HG03460 (cell line): ENCODE measurements at regions not wholly inside any gene's neighbourhood (a gene's known extent, or its start where the extent isn't known, plus 50 kb on each side); places are given as distances from the start of the nearest gene placed in this dataset.
"Not testable (repeated sequence)": the region's sequence is repeated elsewhere in the genome, so short reads cannot be mapped to it uniquely, and the experiment has no call there.

ENCODE experiments used
- ATAC-seq: cut with Tn5 transposase; IDR thresholded peaks from one replicate; pipeline ENCODE4 v1.9.1; 2021; ENCODE audit not compliant: unreplicated experiment

DNA sequence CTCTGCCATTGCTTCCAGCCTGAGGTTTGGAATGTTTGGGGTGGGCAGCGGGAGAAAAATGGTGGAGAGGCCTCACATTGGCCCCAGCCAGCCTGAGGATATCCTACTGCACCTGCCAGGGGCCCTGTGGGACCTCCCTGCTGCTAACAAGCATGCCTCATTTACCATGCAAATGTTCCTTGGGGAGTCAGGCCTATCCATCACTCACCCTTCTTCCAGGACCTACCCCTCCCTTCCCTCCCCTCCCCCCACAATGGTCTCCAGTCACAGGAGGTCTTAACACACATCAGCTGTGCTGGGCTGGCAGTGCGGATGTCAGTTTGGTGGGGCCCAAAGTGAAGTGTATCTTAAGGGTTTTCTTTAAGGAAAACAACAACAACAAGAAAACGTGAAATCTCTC is 139.2 kb downstream of the SHOX start:
- ATAC-seq, result no peak

DNA sequence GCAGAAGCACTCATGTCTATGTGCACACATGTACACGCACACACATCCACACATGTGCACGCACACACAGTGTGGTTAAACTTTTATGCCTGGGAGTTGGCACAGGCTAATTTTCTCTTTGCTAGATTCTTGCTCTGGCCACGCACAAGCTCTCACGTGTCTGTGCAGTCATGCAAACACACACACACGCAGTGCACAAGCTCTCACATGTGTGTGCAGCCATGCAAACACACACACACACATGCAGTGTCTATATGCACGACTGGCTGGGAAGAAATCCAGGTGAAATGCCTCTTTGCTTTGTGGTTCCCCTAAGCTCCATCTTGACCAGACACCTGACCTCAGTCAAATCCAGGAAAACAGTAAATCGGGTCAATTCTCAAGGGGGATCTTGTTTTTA is 138.0 kb downstream of the SHOX start:
- ATAC-seq, result no peak

DNA sequence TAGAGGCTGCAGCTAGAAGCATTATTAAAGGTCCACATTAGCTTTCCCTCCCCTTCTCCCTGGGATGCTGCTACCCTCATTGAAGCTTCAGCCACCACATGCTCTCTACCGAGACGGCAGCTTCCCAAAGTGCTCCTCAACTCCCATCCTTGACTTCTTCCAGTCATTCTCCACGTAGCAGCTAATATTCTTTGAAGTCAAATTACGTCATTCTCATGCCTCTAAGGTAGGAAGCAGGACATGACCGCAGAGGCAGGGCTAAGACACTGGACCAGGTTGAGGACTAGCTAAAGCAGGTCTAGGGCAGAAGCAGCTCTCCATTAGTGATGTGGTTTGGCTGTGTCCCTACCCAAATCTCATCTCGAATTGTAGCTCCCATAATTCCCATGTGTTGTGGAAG is 128.3 kb downstream of the SHOX start:
- no peak for ATAC-seq

DNA sequence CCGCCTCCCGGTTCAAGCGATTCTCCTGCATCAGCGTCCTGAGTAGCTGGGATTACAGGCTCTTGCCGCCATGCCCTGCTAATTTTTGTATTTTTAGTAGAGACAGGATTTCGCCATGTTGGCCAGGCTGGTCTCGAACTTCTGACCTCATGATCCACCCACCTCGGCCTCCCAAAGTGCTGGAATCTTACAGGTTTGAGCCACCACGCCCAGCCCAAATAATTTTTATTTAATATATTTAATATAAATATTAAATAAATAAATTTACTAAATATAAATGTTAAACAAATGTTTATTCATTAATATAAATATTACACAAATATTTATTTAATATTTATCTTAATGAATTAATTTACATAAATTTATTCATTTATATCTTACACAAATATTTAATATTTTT is 120.2 kb downstream of the SHOX start:
- ATAC-seq, result no peak

DNA sequence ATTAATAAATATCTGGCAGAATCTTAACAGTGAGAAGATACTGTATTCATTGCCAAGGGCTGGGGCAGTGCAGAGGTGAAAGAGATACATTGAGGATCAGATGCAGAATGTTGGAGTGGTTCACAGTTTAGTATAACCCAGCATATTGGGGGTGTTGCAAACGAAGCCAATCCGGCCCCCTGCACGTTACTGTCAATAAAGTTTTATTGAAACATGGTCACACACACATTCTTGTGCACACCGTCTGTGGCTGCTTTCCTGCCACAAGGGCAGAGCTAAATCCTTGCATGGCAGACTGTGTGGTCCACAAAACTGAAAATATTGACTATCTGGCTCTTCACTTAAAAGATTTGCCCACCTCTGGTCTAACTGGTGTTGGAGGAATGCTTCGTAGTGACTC is 119.7 kb downstream of the SHOX start:
- ATAC-seq, result no peak

DNA sequence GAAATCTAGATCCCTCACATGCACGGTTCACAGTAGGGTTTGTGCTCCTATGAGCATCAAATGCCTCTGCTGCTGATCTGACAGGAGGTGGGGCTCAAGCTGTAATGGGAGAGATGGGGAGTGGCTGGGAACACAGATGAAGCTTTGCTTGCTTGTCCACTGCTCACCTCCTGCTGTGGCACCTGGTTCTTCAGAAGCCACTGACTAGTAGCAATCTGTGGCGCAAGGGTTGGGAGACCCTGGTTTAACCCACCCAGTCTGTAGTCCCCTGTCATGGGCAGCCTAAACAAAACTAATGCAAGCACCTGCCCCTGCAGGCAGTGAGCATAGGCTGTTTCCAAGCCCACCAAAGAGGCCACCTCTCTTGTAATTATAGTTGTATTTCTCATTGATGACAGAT is 116.6 kb downstream of the SHOX start:
- ATAC-seq, result no peak

DNA sequence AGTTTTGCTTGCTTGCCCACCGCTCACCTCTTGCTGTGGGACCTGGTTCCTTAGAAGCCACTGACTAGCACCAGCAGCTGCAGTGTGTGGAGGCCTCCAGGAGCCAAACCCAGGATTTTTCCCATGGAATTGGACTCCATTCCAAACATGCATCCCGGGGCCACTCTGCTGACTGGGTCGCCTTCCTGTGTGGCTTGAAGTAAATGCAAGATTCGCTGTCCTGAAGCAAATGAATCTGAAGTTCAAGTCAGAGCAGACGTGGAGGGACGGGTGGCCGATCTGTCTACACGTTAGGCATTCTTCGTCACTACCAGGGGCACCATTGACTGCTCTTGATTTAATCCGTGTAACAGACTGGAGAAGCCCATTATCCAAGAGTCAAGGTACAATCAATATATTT is 109.0 kb downstream of the SHOX start:
- no peak for ATAC-seq

DNA sequence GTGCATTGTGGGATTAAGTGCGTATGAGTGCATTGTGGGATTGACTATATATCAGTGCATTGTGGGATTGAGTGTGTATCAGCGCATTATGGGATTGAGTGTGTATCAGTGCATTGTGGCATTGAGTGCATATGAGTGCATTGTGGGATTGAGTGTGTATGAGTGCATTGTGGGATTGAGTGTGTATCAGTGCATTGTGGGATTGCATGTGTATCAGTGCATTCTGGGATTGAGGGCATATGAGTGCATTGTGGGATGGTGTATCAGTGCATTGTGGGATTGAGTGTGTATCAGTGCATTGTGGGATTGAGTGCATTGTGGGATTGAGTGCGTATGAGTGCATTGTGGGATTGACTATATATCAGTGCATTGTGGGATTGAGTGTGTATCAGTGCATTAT is 106.4 kb downstream of the SHOX start:
- not testable (repeated sequence) for ATAC-seq

DNA sequence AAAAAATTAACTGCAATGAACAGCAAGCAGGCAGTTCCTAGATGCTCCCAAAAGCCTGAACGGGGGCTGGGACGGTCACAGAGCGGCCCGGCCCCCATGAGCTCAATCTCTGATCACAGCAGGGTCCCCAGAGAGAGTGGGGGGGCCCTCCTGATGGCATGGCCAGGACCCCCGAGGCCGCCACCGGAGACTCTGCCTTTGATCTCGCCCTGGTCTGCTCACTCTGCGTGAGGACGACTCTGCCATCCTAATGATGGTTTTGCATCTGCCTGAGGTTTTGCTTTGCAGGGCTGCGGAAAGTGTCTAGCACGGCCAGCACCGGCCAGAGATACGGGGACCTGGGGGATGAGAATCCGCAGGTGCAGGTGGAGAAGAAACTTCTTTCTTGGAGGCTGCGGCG is 103.8 kb downstream of the SHOX start:
- ATAC-seq, result no peak

DNA sequence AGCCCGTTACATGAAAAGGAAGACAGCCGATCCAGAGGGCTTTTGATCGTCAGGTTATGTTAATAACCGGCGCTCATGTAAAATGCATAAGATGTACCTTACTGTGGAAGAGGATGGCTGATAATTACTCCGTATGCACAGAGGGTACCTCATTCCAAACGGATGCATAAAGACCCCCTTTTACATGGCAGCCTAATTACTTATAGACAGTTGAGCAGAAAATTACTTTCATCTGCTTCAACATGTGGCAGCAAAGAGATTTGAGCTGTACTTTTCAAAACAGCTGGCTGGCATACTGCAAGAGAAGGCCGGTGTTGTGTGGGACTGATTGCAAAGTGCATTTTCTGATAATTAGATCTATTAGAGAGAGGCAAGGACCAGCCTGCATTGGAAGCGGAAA is 103.4 kb downstream of the SHOX start:
- no peak for ATAC-seq

DNA sequence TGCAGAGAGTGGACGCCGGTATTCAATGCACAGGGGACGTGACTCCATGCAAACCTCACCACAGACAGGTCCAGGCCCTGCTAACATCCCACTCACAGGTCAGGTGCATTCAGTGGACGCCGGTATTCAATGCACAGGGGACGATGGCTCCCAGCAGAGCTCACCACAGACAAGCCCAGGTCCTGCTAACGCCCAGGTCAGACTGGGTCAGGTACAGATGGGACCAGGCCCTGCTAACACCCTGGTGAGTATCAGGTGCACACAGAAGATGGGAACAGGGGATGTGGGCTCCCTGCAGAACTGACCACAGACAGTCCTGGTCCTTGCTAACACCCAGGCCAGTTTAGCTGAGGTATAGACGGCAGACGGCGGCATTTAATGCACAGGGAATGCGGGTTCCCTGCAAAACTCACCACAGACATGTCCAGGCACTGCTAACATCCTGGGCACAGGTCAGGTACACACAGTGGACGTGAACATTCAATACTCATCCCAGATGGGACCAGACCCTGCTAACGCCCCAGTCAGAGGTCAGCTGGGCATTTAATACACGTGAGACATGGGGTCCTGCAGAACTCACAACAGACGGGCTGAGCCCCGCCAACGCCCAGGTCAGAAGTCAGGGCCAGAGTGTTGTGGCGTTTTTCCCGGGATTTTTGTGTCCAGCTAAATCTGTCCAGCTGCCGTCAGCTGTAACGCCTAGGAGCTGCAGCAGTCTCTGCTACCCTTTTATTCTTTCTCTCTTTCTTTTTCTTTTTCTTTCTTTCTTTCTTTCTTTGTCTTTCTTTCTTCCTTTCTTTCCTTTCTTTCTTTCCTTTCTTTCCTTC is 99.2 kb downstream of the SHOX start:
- no peak for ATAC-seq

DNA sequence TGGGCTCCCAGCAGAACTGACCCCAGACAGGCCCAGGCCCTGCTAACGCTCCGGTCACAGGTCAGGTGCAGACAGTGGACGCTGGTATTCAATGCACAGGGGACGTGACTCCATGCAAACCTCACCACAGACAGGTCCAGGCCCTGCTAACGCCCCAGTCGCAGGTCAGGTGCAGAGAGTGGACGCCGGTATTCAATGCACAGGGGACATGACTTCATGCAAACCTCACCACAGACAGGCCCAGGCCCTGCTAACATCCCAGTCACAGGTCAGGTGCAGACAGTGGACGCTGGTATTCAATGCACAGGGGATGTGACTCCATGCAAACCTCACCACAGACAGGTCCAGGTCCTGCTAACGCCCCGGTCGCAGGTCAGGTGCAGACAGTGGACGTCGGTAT is 98.5 kb downstream of the SHOX start:
- not testable (repeated sequence) for ATAC-seq

DNA sequence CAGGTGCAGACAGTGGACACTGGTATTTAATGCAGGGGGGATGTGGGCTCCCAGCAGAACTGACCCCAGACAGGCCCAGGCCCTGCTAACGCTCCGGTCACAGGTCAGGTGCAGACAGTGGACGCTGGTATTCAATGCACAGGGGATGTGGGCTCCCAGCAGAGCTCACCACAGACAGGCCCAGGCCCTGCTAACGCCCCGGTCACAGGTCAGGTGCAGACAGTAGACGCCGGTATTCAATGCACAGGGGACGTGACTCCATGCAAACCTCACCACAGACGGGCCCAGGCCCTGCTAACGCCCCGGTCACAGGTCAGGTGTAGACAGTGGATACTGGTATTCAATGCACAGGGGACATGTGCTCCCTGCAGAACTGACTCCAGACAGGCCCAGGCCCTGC is 98.0 kb downstream of the SHOX start:
- not testable (repeated sequence) for ATAC-seq

DNA sequence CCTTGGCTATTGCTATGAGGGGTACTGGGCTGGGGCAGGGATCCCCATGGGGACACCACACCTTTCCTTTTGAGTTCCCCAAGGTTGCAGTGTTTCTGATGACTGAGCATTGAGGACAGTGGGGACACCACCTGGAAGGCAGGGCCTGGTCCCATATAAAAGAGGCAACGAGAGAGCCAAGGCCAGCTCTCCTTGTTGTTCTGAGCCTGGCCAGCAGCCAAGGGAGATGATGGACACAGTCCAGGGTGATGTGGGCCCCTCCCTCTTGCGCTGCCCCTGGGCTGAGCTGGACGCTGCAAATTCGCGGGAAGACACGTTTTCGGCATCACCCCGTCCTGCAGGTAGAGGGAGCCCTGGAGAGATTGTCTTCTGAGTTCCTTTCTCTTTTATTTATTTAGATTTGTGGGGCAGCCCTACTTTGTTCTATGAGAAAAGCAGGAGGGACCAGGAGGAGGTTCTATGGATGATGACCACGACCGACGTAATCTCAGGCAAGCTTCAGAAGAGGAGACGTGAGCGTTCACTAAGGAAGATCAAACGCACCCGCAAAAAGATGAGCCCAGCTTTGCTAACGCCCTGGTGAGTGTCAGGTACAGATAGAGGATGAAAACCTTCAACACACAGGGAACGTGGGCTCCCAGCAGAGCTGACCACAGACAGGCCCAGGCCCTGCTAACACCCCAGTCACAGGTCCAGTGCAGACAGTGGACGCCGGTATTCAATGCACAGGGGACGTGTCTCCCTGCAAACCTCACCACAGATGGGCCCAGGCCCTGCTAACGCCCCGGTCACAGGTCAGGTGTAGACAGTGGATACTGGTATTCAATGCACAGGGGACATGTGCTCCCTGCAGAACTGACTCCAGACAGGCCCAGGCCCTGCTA is 97.4 kb downstream of the SHOX start:
- no peak for ATAC-seq

DNA sequence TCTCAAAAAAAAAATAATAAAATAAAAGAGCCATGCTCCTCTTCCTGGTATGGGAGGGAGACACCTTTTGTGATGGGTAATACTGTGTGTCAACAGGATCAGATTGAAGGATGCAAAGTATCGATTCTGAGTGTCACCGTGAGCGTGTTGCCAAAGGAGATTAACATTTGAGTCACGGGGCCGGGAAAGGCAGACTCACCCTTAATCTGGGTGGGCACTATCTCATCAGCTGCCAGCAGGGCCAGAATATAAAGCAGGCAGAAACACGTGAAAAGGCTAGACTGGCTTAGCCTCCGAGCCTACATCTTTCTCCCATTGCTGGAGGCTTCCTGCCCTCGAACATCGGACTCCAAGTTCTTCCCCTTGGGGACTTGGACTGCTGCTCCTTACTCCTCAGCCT is 95.4 kb downstream of the SHOX start:
- ATAC-seq, result no peak

DNA sequence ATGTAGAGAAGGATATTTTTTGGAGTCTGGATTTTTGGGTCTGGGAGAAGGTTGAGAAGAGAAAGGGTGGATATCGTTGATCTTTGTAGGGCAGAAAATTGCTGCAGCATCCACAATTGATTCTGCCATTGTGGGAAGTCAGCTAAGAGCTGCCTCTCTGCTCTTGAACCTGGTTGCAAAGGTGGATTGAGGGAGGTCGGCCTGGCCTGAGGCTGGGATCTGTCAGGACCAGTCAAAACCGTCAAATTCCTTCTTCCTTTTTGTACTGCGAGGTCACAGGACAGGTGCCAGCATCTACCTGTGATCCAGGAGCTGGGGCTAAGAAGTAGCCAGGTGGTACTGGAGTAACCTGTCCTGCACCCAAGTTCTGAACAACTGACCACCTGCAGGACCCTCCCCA is 93.7 kb downstream of the SHOX start:
- no peak for ATAC-seq

DNA sequence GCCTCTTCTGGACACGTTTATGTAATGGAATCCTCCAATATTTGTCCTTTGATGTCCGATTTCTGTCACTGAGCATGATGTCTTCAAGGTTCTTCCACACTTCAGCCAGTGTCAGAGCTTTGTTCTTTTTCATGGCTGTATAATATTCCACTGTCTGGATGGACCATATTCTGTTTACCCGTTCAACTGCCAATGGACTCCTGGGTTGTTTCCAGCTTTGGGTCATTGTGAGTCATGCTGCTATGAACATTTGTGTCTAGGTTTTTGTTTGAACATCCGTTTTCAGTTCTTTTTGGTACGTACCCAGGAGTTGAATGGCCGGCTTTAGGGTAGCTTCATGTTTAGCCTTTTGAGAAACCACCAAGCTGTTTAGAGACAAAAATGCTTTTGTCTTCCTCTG is 93.2 kb downstream of the SHOX start:
- ATAC-seq, result no peak

DNA sequence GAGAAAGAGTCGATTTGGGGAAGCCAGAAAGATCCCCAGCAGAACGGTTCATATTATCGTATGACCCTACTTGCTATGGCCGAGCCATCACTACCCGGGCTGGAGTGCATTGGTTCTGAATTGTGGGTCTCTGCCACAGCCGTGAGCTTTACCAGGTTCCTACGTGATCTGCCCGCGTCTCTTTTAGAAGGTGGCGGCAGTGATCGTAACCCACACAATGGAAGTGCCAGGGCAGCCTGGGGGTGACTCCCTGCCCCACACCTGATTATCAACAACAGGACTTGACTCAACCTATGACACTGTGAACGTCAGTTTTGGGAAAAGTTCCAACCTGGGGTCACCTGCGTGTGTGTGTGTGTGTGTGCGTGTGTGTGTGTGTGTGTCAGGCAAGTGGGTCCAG is 90.8 kb downstream of the SHOX start:
- ATAC-seq, result no peak

DNA sequence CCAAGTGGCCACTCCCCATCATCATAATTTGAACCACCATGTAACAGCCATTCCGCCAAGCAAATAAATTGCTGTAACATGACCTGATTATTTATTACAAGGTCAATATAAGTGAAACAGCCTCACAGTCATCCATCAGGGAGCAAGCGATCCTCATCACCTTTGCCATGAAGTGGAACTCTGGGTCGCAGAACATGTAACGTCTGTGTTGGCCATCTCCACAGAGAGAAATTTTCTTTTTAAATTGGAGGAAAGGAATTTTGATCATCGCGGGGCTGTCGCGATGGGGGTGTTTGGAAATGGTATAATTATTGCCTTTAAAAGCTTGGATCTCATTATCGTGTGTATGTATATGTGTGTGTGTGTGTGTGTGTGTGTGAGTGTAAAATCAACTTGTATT is 90.2 kb downstream of the SHOX start:
- no peak for ATAC-seq

DNA sequence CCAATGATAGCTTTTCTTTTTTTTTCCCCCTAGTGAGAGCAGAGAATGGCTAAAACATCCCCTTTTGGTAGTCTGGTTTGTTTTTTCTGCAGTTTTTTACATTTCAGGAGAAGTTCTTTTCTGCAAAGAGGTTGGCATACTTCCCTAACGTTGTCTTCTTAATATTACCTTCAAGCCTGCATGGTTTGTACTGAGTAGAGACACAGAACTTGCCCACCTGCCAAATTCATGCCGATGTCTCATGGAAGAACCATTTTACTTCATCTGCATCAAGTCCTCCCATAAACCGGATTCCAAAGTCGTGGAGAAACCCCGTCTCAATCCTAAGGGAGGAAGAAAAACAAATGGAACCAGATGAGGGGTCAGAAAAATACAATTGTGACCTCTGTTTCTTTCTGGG is 89.7 kb downstream of the SHOX start:
- no peak for ATAC-seq

DNA sequence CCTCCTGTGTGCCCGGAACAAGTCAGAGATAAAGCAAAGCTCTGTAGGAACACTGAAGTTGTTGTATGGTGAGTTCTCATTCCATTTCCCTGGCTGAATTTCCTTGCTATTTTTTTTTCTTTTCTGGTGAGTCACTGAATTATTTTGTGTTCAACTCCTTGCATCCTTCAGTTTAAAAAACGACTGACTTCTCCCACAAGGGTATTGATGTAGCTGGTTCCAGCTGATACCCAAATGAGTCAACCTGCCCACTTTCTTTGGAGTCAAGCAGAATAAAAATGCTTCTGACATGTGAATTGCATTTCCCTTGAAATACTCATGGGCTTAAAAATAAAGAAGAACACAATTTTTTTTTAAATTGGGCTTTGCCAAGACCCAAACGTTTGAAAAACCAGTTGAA is 85.5 kb downstream of the SHOX start:
- no peak for ATAC-seq

DNA sequence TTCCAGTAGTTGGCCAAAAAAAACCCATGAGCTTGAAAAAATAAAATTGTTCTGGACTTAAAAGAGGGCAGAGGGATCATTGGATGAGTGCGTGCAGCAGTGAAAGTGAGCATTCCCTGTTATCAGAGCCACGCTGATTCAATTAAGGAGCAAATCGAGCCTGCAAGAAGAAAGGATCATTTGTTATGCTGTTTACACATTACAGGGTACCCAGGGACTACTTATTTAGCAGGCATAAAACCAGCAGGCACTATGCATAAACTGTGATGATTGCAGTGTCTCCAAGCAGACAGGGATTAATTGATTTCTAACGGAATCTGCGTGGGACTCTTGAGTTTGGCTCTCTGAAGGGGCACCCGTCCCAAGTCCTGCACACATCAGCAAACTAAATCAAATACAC is 83.5 kb downstream of the SHOX start:
- no peak for ATAC-seq
